MM.1S (cell line): ENCODE measurements at regions not wholly inside any gene's neighbourhood (a gene's known extent, or its start where the extent isn't known, plus 50 kb on each side); places are given as distances from the start of the nearest gene placed in this dataset.

Experiments
- DNase-seq: peaks from one replicate; pipeline ENCODE4 v3.0.0-alpha.2; 2015
- H2AFZ ChIP-seq: fragments of 300-600 bp; sonication (generic); 2 replicates; pipeline ENCODE4 v1.6.0; 2016; ENCODE audit warnings: antibody characterized with exemption, low read length
- H3F3A ChIP-seq: fragments of 300-600 bp; sonication (generic); 2 replicates; pipeline ENCODE4 v1.6.1; 2016; ENCODE audit warnings: mild to moderate bottlenecking, antibody characterized with exemption, low read length, moderate library complexity, mixed read lengths; ENCODE audit not compliant: insufficient read depth
- H3K27ac ChIP-seq: fragments of 300-600 bp; sonication (generic); 2 replicates; pipeline ENCODE4 v1.5.1; 2016; ENCODE audit warnings: mild to moderate bottlenecking, low read length
- H3K27me3 ChIP-seq: fragments of 300-600 bp; sonication (generic); replicated peaks from 2 replicates; pipeline ENCODE4 v1.6.0; 2016; ENCODE audit warnings: low read length; ENCODE audit not compliant: insufficient read depth
- H3K36me3 ChIP-seq: fragments of 300-600 bp; sonication (generic); replicated peaks from 2 replicates; pipeline ENCODE4 v1.6.1; 2016; ENCODE audit warnings: mild to moderate bottlenecking, low read length, mixed read lengths; ENCODE audit not compliant: insufficient read depth
- H3K4me1 ChIP-seq: fragments of 300-600 bp; sonication (generic); 2 replicates; pipeline ENCODE4 v1.6.1; 2016; ENCODE audit warnings: low read length, mixed read lengths
- H3K4me2 ChIP-seq: fragments of 300-600 bp; sonication (generic); 2 replicates; pipeline ENCODE4 v1.6.0; 2016; ENCODE audit warnings: low read depth, low read length
- H3K4me3 ChIP-seq: fragments of 300-600 bp; sonication (generic); 2 replicates; pipeline ENCODE4 v1.5.1; 2016; ENCODE audit warnings: low read length, mixed read lengths
- H3K79me2 ChIP-seq: fragments of 300-600 bp; sonication (generic); 2 replicates; pipeline ENCODE4 v1.6.1; 2016; ENCODE audit warnings: mixed run types, low read length, mixed read lengths
- H3K9ac ChIP-seq: fragments of 300-600 bp; sonication (generic); 2 replicates; pipeline ENCODE4 v1.6.1; 2016; ENCODE audit warnings: low read length, mixed read lengths
- H3K9me2 ChIP-seq: fragments of 300-600 bp; sonication (generic); replicated peaks from 2 replicates; pipeline ENCODE4 v1.6.1; 2016; ENCODE audit warnings: mild to moderate bottlenecking, low read length, mixed read lengths; ENCODE audit not compliant: insufficient read depth
- H3K9me3 ChIP-seq: fragments of 300-600 bp; sonication (generic); replicated peaks from 2 replicates; pipeline ENCODE4 v1.6.1; 2016; ENCODE audit warnings: mild to moderate bottlenecking, low read length, mixed read lengths; ENCODE audit not compliant: insufficient read depth
- H4K20me1 ChIP-seq: fragments of 300-600 bp; sonication (generic); 2 replicates; pipeline ENCODE4 v1.6.1; 2016; ENCODE audit warnings: mild to moderate bottlenecking, low read length, moderate library complexity, mixed read lengths; ENCODE audit not compliant: insufficient read depth
- EZH2 ChIP-seq: fragments of 300-600 bp; sonication (generic); optimal IDR thresholded peaks from 2 replicates; pipeline ENCODE3; 2017; ENCODE audit warnings: low read depth, mild to moderate bottlenecking, antibody characterized with exemption, low read length, mixed read lengths
- EZH2phosphoT487 ChIP-seq: fragments of 300-600 bp; sonication (generic); IDR thresholded peaks from 2 replicates; pipeline ENCODE4 v1.6.1; 2018; ENCODE audit warnings: antibody characterized with exemption, low read length
- TF ChIP-seq, protein P1 (sequence below): fragments of 300-600 bp; sonication (generic); IDR thresholded peaks from 2 replicates; pipeline ENCODE4 v1.5.1; 2016; ENCODE audit warnings: antibody characterized with exemption, low read length, mixed read lengths

DNA sequence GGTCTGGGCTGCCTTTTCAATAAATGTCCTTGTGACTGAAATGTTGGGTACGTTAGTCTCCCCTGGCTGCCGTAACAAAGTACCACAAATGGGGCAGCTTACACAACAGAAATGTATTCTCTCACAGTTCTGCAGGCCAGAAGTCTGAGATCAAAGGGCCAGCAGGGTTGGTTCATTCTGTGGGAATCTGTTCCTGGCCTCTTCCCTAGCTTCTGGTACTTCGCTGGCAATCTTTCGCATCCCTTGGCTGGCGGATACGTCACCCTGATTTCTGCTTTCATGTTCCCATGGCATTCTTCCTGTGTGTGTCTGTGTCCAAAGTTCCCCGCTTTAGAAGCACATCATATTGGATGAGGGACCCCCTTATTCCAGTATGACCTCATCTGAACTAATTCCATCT, 95.8 kb upstream of the NCOR2 start:
- Histone ChIP-seq H3K36me3 (no peaks in the 10 kb centered on the region), H3K9me3 (no peaks in the 10 kb centered on the region), H3F3A (no peaks in the 10 kb centered on the region), H3K9me2 (no peaks in the 10 kb centered on the region), H3K27me3 (no peaks in the 10 kb centered on the region), H3K9ac (no peak overlapping the region), H3K4me1 (no peaks in the 10 kb centered on the region), H3K4me2 (no peak overlapping the region), H3K27ac (no peak overlapping the region), H3K79me2 (no peaks in the 10 kb centered on the region), H4K20me1 (no peaks in the 10 kb centered on the region), H2AFZ (no peak overlapping the region), H3K4me3 (no peak overlapping the region)
- no peak for DNase-seq
- TF ChIP-seq EZH2phosphoT487: no peak
- no peak for TF ChIP-seq EZH2
- TF ChIP-seq, protein P1, sequence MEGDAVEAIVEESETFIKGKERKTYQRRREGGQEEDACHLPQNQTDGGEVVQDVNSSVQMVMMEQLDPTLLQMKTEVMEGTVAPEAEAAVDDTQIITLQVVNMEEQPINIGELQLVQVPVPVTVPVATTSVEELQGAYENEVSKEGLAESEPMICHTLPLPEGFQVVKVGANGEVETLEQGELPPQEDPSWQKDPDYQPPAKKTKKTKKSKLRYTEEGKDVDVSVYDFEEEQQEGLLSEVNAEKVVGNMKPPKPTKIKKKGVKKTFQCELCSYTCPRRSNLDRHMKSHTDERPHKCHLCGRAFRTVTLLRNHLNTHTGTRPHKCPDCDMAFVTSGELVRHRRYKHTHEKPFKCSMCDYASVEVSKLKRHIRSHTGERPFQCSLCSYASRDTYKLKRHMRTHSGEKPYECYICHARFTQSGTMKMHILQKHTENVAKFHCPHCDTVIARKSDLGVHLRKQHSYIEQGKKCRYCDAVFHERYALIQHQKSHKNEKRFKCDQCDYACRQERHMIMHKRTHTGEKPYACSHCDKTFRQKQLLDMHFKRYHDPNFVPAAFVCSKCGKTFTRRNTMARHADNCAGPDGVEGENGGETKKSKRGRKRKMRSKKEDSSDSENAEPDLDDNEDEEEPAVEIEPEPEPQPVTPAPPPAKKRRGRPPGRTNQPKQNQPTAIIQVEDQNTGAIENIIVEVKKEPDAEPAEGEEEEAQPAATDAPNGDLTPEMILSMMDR: no peak

DNA sequence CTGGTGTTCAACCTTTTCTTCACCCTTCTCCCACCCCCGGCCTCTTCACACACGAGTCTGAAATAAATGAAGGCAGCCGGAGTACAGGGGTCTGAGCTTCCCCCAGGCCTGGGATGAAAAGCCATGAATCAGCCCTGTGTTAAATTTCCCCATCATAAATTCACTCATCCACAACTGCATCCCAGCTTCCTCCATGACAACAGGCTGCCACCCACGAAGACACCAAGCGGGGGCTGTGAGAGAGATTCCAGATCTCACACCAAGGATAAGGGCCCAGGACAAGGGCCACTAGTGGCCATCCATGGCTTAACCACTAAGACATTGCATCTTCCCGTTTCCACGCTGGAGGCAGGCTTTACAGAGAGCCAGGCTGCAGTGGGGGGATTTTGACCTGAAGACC, 93.9 kb upstream of the NCOR2 start:
- no peak overlapping the region for H2AFZ ChIP-seq
- no peaks in the 10 kb centered on the region for H3K36me3 ChIP-seq
- H3K9me3 ChIP-seq: no peaks in the 10 kb centered on the region
- H3K27ac ChIP-seq: no peak overlapping the region
- no peaks in the 10 kb centered on the region for H3K27me3 ChIP-seq
- DNase-seq: no peak
- H3K4me1 ChIP-seq: no peaks in the 10 kb centered on the region
- H4K20me1 ChIP-seq: no peaks in the 10 kb centered on the region
- H3K79me2 ChIP-seq: no peaks in the 10 kb centered on the region
- no peak overlapping the region for H3K4me3 ChIP-seq
- no peak for TF ChIP-seq EZH2phosphoT487
- TF ChIP-seq, protein P1: no peak
- TF ChIP-seq EZH2: no peak
- no peaks in the 10 kb centered on the region for H3K9me2 ChIP-seq
- no peaks in the 10 kb centered on the region for H3F3A ChIP-seq
- no peak overlapping the region for H3K4me2 ChIP-seq
- H3K9ac ChIP-seq: no peak overlapping the region

DNA sequence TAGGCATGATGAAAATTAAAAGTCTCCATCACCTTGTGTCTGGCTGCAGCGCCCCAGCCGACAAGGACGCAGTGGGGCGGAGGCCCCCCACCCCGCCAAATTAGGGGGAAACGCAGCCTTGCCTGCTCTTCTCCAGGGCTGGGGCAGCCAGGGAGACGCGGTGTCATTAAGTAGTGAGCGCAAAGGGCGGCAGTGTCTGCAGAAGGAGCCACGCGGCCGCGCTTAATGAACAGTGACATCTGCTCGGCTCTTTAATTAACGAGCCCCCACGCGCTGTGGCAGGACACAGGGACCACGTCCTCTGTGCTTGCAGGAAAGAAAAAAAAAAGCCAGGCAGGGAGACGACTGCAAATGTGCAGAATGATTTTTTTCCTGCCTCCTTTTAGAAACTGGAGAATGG, 93.4 kb upstream of the NCOR2 start:
- Histone ChIP-seq H3K79me2 (no peaks in the 10 kb centered on the region), H3K9me3 (no peaks in the 10 kb centered on the region)

More for the DNA sequence above, 93.4 kb upstream of the NCOR2 start:
- no peaks in the 10 kb centered on the region for H3K27me3 ChIP-seq
- no peak overlapping the region for H2AFZ ChIP-seq
- no peaks in the 10 kb centered on the region for H4K20me1 ChIP-seq
- H3K4me1 ChIP-seq: no peaks in the 10 kb centered on the region
- H3K9me2 ChIP-seq: no peaks in the 10 kb centered on the region
- DNase-seq: no peak
- H3K9ac ChIP-seq: no peak overlapping the region
- H3K36me3 ChIP-seq: no peaks in the 10 kb centered on the region
- no peaks in the 10 kb centered on the region for H3F3A ChIP-seq
- TF ChIP-seq EZH2phosphoT487 (no peak), EZH2 (no peak)
- TF ChIP-seq, protein P1: no peak
- no peak overlapping the region for H3K4me2 ChIP-seq
- H3K4me3 ChIP-seq: no peak overlapping the region
- H3K27ac ChIP-seq: no peak overlapping the region
